ENCODE measurements at regions not wholly inside any gene's neighbourhood (a gene's known extent, or its start where the extent isn't known, plus 50 kb on each side); places are given as distances from the start of the nearest gene placed in this dataset.

GRCh38 chr15:47383102-47383501 lies 334.2 kb upstream of the SEMA6D start:
- ChIA-PET CTCF (no interaction called here), POLR2A (ENCODE audit: unreplicated experiment) (no interaction called here)
- Histone ChIP-seq H3K79me2 (ENCODE audit: low read length) (no peaks in the 10 kb centered on the region), H3K9me2 (replicated peaks; ENCODE audit: low read length) (no peaks in the 10 kb centered on the region), H3K9me3 (ENCODE audit: low read length) (no peaks in the 10 kb centered on the region), H3K27me3 (ENCODE audit: low read length) (no peaks in the 10 kb centered on the region), H4K20me1 (ENCODE audit: low read length) (no peaks in the 10 kb centered on the region), H3K9ac (ENCODE audit: low read length) (no peak overlapping the region), H3F3A (ENCODE audit: low read length, unreplicated experiment) (no peaks in the 10 kb centered on the region), H3K36me3 (ENCODE audit: low read depth, low read length) (no peaks in the 10 kb centered on the region), H3K4me1 (ENCODE audit: insufficient read depth, low read length) (peaks cover 10% of the 10 kb centered on the region), H3K4me2 (ENCODE audit: low read length) (no peak overlapping the region), H3K27ac (ENCODE audit: low read length) (no peak overlapping the region), H2AFZ (ENCODE audit: low read length) (no peak overlapping the region), H3K4me3 (ENCODE audit: low read length) (no peak overlapping the region)
- BruUV-seq (replicated peaks) = no TSS peak
- ATAC-seq (no peak), DNase-seq (no peak)
- TF ChIP-seq EZH2 (IDR thresholded peaks at IDR 0.05; ENCODE audit: low read length, unreplicated experiment) = no peak
- TF ChIP-seq, protein P1, sequence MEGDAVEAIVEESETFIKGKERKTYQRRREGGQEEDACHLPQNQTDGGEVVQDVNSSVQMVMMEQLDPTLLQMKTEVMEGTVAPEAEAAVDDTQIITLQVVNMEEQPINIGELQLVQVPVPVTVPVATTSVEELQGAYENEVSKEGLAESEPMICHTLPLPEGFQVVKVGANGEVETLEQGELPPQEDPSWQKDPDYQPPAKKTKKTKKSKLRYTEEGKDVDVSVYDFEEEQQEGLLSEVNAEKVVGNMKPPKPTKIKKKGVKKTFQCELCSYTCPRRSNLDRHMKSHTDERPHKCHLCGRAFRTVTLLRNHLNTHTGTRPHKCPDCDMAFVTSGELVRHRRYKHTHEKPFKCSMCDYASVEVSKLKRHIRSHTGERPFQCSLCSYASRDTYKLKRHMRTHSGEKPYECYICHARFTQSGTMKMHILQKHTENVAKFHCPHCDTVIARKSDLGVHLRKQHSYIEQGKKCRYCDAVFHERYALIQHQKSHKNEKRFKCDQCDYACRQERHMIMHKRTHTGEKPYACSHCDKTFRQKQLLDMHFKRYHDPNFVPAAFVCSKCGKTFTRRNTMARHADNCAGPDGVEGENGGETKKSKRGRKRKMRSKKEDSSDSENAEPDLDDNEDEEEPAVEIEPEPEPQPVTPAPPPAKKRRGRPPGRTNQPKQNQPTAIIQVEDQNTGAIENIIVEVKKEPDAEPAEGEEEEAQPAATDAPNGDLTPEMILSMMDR (conservative IDR thresholded peaks at IDR 0.05; ENCODE audit: low read depth, low read length) = no peak
- TF ChIP-seq EZH2phosphoT487 (IDR thresholded peaks at IDR 0.05; ENCODE audit: borderline replicate concordance, low read length) = no peak
- intact Hi-C loops (cut with micrococcal nuclease) = no loop called here

DNA sequence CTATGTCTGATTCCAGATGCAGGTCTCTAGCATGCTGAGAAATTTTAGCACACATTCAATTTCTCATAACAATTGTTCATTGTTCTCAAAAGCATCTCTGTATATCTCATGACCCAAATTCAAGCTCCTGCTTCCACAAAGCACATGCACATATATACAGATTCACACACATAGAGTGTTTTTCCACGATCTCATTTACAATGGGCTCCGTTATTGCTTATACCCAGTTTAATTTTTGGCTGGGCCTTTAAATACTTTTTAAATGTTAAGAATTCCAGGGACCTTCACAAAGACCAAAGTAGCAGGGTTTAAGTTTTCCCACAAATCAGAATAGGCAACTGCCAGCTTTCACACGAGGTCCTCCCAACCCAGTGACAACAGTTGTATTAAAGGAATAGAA lies 333.5 kb upstream of the SEMA6D start:
- Histone ChIP-seq H4K20me1 (ENCODE audit: low read length) (no peaks in the 10 kb centered on the region), H3K4me2 (ENCODE audit: low read length) (peak overlapping the region; percentile 47; the same call in 1 of the 2 replicates), H3K4me1 (ENCODE audit: insufficient read depth, low read length) (peaks cover 14% of the 10 kb centered on the region), H3F3A (ENCODE audit: low read length, unreplicated experiment) (no peaks in the 10 kb centered on the region), H3K9me2 (replicated peaks; ENCODE audit: low read length) (no peaks in the 10 kb centered on the region), H2AFZ (ENCODE audit: low read length) (no peak overlapping the region), H3K27me3 (ENCODE audit: low read length) (no peaks in the 10 kb centered on the region), H3K4me3 (ENCODE audit: low read length) (no peak overlapping the region), H3K9ac (ENCODE audit: low read length) (no peak overlapping the region), H3K36me3 (ENCODE audit: low read depth, low read length) (no peaks in the 10 kb centered on the region), H3K79me2 (ENCODE audit: low read length) (no peaks in the 10 kb centered on the region), H3K27ac (ENCODE audit: low read length) (0 out of 2 replicates have a peak overlapping the region, but pooled peaks have one; percentile 23), H3K9me3 (ENCODE audit: low read length) (no peaks in the 10 kb centered on the region)
- intact Hi-C loops (cut with micrococcal nuclease) = no loop called here
- DNase-seq (no peak), ATAC-seq (no peak)
- ChIA-PET POLR2A (ENCODE audit: unreplicated experiment) (interaction anchor here (0.6 kb wide), 1 partner anchor 513 kb away, joined by 3 read pairs; no protein-coding TSS in a partner anchor), CTCF (no interaction called here)
- TF ChIP-seq, protein P1 (conservative IDR thresholded peaks at IDR 0.05; ENCODE audit: low read depth, low read length) = no peak
- TF ChIP-seq EZH2phosphoT487 (IDR thresholded peaks at IDR 0.05; ENCODE audit: borderline replicate concordance, low read length) = no peak
- TF ChIP-seq EZH2 (IDR thresholded peaks at IDR 0.05; ENCODE audit: low read length, unreplicated experiment) = no peak
- no TSS peak for BruUV-seq (replicated peaks)

DNA sequence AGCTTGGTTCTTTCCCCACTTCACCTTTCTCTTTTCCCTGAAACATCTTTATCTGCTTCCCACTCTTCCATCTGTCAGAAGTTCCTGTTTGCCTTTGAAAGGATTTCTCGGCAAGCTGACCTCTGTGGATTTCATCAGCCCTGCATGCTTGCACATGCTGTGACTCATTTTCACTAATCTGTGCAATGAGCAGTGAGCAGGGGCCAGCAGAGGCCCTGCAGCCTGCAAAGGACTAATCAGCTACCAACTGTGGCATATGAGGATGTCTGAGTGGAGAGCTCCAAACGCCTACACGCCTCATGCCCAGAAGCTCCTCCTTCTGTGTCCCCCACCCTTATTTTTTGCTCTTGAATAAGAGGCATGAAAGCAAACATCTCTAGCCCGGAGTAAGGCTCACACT lies 333.0 kb upstream of the SEMA6D start:
- Histone ChIP-seq H3K9me2 (replicated peaks; ENCODE audit: low read length) (no peaks in the 10 kb centered on the region), H3K9me3 (ENCODE audit: low read length) (no peaks in the 10 kb centered on the region), H3K4me3 (ENCODE audit: low read length) (no peak overlapping the region), H2AFZ (ENCODE audit: low read length) (peak overlapping the region; percentile 48; the same call in 1 of the 2 replicates), H3K79me2 (ENCODE audit: low read length) (no peaks in the 10 kb centered on the region), H4K20me1 (ENCODE audit: low read length) (no peaks in the 10 kb centered on the region), H3K9ac (ENCODE audit: low read length) (no peak overlapping the region), H3K4me2 (ENCODE audit: low read length) (peak overlapping the region; percentile 47; the same call in 1 of the 2 replicates), H3K27ac (ENCODE audit: low read length) (0 out of 2 replicates have a peak overlapping the region, but pooled peaks have one; percentile 23), H3K27me3 (ENCODE audit: low read length) (no peaks in the 10 kb centered on the region), H3F3A (ENCODE audit: low read length, unreplicated experiment) (no peaks in the 10 kb centered on the region), H3K4me1 (ENCODE audit: insufficient read depth, low read length) (peaks cover 14% of the 10 kb centered on the region), H3K36me3 (ENCODE audit: low read depth, low read length) (no peaks in the 10 kb centered on the region)
- peak; percentile 74 for DNase-seq
- peak; percentile 82 for ATAC-seq
- BruUV-seq (replicated peaks) = no TSS peak
- ChIA-PET CTCF (no interaction called here), POLR2A (ENCODE audit: unreplicated experiment) (interaction anchor here (0.6 kb wide), 1 partner anchor 512 kb away, joined by 3 read pairs; no protein-coding TSS in a partner anchor)
- TF ChIP-seq, protein P1 (conservative IDR thresholded peaks at IDR 0.05; ENCODE audit: low read depth, low read length) = no peak
- TF ChIP-seq EZH2phosphoT487 (IDR thresholded peaks at IDR 0.05; ENCODE audit: borderline replicate concordance, low read length) (no peak), EZH2 (IDR thresholded peaks at IDR 0.05; ENCODE audit: low read length, unreplicated experiment) (no peak)
- intact Hi-C loops (cut with micrococcal nuclease) = no loop called here

All from PC-3 (cell line).